ENCODE measurements at regions not wholly inside any gene's neighbourhood (a gene's known extent, or its start where the extent isn't known, plus 50 kb on each side); places are given as distances from the start of the nearest gene placed in this dataset.

DNA sequence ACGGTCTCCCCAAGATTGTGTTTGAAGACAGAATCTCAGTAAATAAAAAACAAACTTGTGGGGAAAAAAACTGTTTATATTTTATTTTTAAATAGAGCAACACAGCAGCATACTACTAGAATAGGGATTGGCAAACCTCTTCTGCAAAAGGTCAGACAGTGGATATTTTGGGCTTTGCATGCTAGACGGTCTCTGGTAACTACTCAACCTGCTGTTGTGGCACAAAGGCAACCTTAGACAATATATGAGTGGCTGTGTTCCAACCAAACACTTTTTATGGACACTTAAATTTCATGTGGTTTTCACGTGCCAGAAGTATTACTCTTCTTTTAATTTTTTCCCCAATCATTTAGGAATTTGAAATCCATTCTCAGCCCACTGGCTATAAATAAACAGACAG, 55.0 kb downstream of the IRX5 start (continued):
- TF ChIP-seq, protein P1, sequence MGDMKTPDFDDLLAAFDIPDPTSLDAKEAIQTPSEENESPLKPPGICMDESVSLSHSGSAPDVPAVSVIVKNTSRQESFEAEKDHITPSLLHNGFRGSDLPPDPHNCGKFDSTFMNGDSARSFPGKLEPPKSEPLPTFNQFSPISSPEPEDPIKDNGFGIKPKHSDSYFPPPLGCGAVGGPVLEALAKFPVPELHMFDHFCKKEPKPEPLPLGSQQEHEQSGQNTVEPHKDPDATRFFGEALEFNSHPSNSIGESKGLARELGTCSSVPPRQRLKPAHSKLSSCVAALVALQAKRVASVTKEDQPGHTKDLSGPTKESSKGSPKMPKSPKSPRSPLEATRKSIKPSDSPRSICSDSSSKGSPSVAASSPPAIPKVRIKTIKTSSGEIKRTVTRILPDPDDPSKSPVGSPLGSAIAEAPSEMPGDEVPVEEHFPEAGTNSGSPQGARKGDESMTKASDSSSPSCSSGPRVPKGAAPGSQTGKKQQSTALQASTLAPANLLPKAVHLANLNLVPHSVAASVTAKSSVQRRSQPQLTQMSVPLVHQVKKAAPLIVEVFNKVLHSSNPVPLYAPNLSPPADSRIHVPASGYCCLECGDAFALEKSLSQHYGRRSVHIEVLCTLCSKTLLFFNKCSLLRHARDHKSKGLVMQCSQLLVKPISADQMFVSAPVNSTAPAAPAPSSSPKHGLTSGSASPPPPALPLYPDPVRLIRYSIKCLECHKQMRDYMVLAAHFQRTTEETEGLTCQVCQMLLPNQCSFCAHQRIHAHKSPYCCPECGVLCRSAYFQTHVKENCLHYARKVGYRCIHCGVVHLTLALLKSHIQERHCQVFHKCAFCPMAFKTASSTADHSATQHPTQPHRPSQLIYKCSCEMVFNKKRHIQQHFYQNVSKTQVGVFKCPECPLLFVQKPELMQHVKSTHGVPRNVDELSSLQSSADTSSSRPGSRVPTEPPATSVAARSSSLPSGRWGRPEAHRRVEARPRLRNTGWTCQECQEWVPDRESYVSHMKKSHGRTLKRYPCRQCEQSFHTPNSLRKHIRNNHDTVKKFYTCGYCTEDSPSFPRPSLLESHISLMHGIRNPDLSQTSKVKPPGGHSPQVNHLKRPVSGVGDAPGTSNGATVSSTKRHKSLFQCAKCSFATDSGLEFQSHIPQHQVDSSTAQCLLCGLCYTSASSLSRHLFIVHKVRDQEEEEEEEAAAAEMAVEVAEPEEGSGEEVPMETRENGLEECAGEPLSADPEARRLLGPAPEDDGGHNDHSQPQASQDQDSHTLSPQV (IDR thresholded peaks at IDR 0.05): no peak
- TF ChIP-seq, protein P2, sequence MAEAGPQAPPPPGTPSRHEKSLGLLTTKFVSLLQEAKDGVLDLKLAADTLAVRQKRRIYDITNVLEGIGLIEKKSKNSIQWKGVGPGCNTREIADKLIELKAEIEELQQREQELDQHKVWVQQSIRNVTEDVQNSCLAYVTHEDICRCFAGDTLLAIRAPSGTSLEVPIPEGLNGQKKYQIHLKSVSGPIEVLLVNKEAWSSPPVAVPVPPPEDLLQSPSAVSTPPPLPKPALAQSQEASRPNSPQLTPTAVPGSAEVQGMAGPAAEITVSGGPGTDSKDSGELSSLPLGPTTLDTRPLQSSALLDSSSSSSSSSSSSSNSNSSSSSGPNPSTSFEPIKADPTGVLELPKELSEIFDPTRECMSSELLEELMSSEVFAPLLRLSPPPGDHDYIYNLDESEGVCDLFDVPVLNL (CRISPR knock-in tag; IDR thresholded peaks at IDR 0.05; ENCODE audit: low read depth): no peak
- TF ChIP-seq ZNF316 (IDR thresholded peaks at IDR 0.05) (no peak), NCOA6 (IDR thresholded peaks at IDR 0.05) (no peak)

DNA sequence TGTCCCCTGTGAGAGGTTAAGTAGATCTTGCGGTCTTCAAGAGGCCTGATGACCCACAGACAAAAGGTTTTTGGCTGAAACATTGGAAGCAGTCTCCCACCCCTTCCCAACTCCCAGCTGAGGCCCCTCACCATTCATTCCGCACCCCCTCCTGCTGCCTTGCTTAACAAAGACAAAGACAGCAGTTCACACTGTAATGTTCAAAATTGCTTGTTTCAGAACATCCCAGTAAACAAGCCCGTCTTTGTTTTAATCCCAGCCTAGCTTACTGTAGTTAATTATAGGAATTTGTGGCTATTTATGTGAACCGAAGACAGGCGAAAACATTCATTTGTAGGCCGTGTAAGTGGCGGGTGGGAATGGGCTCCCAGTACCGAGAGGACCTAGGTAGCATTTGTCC, 55.7 kb downstream of the IRX5 start:
- Histone ChIP-seq H3K9me3 (replicated peaks; ENCODE audit: control insufficient read depth, insufficient read depth, low read depth, low read length) (no peaks in the 10 kb centered on the region), H3K9ac (ENCODE audit: insufficient read depth in 1 of 2, low read depth in 2 of 2, low read length in 2 of 2) (no peak overlapping the region), H3K27ac (ENCODE audit: extremely low read depth, low read depth, low read length) (no peak overlapping the region), H4K20me1 (replicated peaks; ENCODE audit: control insufficient read depth, insufficient read depth, low read length) (0 out of 2 replicates have a peak, but pooled peaks cover 5% of the 10 kb centered on the region), H3K9me1 (ENCODE audit: control insufficient read depth, insufficient read depth, low read length) (no peaks in the 10 kb centered on the region), H3K27me3 (ENCODE audit: control insufficient read depth in 2 of 2, insufficient read depth in 2 of 2, low read length in 2 of 2) (peaks cover 39 to 74% of the 10 kb centered on the region in 2 experiments), H3K79me2 (ENCODE audit: control insufficient read depth, insufficient read depth, low read length) (no peaks in the 10 kb centered on the region), H2AFZ (ENCODE audit: low read depth, low read length) (no peak overlapping the region), H3K36me3 (ENCODE audit: control insufficient read depth, insufficient read depth, low read length) (no peaks in the 10 kb centered on the region), H3K4me1 (replicated peaks in 1 of 2; ENCODE audit: control insufficient read depth in 2 of 2, insufficient read depth in 2 of 2, low read length in 2 of 2) (no peaks in the 10 kb centered on the region; a peak in 1 of 5 replicates), H3K4me2 (ENCODE audit: insufficient read depth, low read length) (no peak overlapping the region), H3K4me3 (no peak overlapping the region)
- BruUV-seq (replicated peaks): no TSS peak
- POLR2A ChIA-PET: no interaction called here
- WGBS (ENCODE audit: insufficient coverage, low coverage, missing lambda C conversion rate): 1% methylated on average over 8 of the region's 8 CpGs
- intact Hi-C loops (cut with micrococcal nuclease): no loop called here
- TF ChIP-seq KLF13 (tag; IDR thresholded peaks at IDR 0.05; ENCODE audit: borderline replicate concordance, low read depth): no peak
- no peak for TF ChIP-seq HMG20B (CRISPR knock-in tag; IDR thresholded peaks at IDR 0.05)
- TF ChIP-seq, protein P3, sequence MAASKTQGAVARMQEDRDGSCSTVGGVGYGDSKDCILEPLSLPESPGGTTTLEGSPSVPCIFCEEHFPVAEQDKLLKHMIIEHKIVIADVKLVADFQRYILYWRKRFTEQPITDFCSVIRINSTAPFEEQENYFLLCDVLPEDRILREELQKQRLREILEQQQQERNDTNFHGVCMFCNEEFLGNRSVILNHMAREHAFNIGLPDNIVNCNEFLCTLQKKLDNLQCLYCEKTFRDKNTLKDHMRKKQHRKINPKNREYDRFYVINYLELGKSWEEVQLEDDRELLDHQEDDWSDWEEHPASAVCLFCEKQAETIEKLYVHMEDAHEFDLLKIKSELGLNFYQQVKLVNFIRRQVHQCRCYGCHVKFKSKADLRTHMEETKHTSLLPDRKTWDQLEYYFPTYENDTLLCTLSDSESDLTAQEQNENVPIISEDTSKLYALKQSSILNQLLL (CRISPR knock-in tag; IDR thresholded peaks at IDR 0.05; ENCODE audit: borderline replicate concordance): no peak
- peak; percentile 35; the same call in 1 of the 2 replicates for TF ChIP-seq EZH2 (IDR thresholded peaks at IDR 0.05; ENCODE audit: borderline replicate concordance, low read depth, low read length)
- no peak for TF ChIP-seq ADNP (tag; IDR thresholded peaks at IDR 0.05)
- no peak for TF ChIP-seq KLF6 (CRISPR knock-in tag; IDR thresholded peaks at IDR 0.05; ENCODE audit: borderline replicate concordance)
- TF ChIP-seq STAT5B (CRISPR knock-in tag; IDR thresholded peaks at IDR 0.05): no peak
- no peak for TF ChIP-seq ZNF699 (CRISPR knock-in tag; IDR thresholded peaks at IDR 0.05; ENCODE audit: insufficient replicate concordance)
- TF ChIP-seq EGR1 (conservative IDR thresholded peaks at IDR 0.05): no peak
- no peak for FAIRE-seq
- no peak for ATAC-seq
- in situ Hi-C loops (cut with MboI): no loop called here
- DNase-seq (ENCODE audit: extremely low read depth in 1 of 4, low spot score in 3 of 4): no peak
- CTCF ChIA-PET (ENCODE audit: low intra/inter-chr PET ratio): no interaction called here

All from K562 (cell line).